Upper lobe of right lung (tissue), 1 donor: ENCODE measurements at regions not wholly inside any gene's neighbourhood (a gene's known extent, or its start where the extent isn't known, plus 50 kb on each side); places are given as distances from the start of the nearest gene placed in this dataset.
"Not testable (repeated sequence)": the region's sequence is repeated elsewhere in the genome, so short reads cannot be mapped to it uniquely, and the experiment has no call there.

ENCODE experiments used
- ATAC-seq: fragments of 200-7000 bp; cut with Tn5 transposase; one replicate; pipeline ENCODE4 v1.9.1; 2020; ENCODE audit warnings: mild to moderate bottlenecking, moderate library complexity
- DNase-seq: peaks from one replicate; pipeline ENCODE4 v3.0.0-alpha.2; 2020
- H3K27ac ChIP-seq: fragments of 200-600 bp; one replicate; pipeline ENCODE4 v1.8.0; 2022
- H3K27me3 ChIP-seq: fragments of 200-600 bp; one replicate; pipeline ENCODE4 v1.8.0; 2022; ENCODE audit warnings: mild to moderate bottlenecking
- H3K36me3 ChIP-seq: fragments of 200-600 bp; one replicate; pipeline ENCODE4 v1.8.0; 2022
- H3K4me1 ChIP-seq: fragments of 200-600 bp; one replicate; pipeline ENCODE4 v1.8.0; 2022
- H3K4me3 ChIP-seq: fragments of 200-600 bp; one replicate; pipeline ENCODE4 v1.8.0; 2022; ENCODE audit warnings: mild to moderate bottlenecking
- H3K9me3 ChIP-seq: fragments of 200-600 bp; one replicate; pipeline ENCODE4 v1.8.0; 2022
- CTCF ChIP-seq: fragments of 200-600 bp; IDR thresholded peaks from one replicate; pipeline ENCODE4 v1.8.0; 2022; ENCODE audit warnings: antibody characterized with exemption
- intact Hi-C: fragments of 100-400 bp; cut with DNase I; formaldehyde crosslinking; loops from one replicate; pipeline ENCODE4 v1.11.0; 2022
- donor health status: DM: no; HTN: yes; CAD: no; lungs with severe emphysema.

- intact Hi-C loops, result no loop called here
- Histone ChIP-seq H3K9me3 (no peaks in the 10 kb centered on the region), H3K27ac (no peak overlapping the region), H3K4me1 (no peaks in the 10 kb centered on the region), H3K36me3 (no peaks in the 10 kb centered on the region), H3K27me3 (no peaks in the 10 kb centered on the region), H3K4me3 (no peak overlapping the region)
- DNase-seq, result no peak
- TF ChIP-seq CTCF, result no peak
- ATAC-seq, result no peak
These were observed 424.2 kb downstream of the KLHL4 start for GRCh38 chrX:87941841-87942240.

GRCh38 chrX:87961471-87961870, 443.9 kb downstream of the KLHL4 start:
- Histone ChIP-seq H3K27me3 (no peaks in the 10 kb centered on the region), H3K9me3 (no peaks in the 10 kb centered on the region), H3K4me1 (no peaks in the 10 kb centered on the region), H3K4me3 (no peak overlapping the region), H3K36me3 (no peaks in the 10 kb centered on the region), H3K27ac (no peak overlapping the region)
- TF ChIP-seq CTCF, result no peak
- DNase-seq, result no peak
- intact Hi-C loops, result no loop called here
- no peak for ATAC-seq

- Histone ChIP-seq H3K27me3 (no peaks in the 10 kb centered on the region), H3K4me1 (no peaks in the 10 kb centered on the region), H3K36me3 (no peaks in the 10 kb centered on the region), H3K27ac (no peak overlapping the region), H3K4me3 (no peak overlapping the region), H3K9me3 (no peaks in the 10 kb centered on the region)
- ATAC-seq, result no peak
- no peak for TF ChIP-seq CTCF
- intact Hi-C loops, result no loop called here
- no peak for DNase-seq
These were observed 450.5 kb downstream of the KLHL4 start for GRCh38 chrX:87968118-87968517.

GRCh38 chrX:87972121-87972520, 454.5 kb downstream of the KLHL4 start:
- H3K4me1 ChIP-seq, ATAC-seq, DNase-seq, intact Hi-C loops, H3K27ac ChIP-seq, H3K36me3 ChIP-seq, H3K4me3 ChIP-seq, H3K27me3 ChIP-seq, H3K9me3 ChIP-seq: not testable (repeated sequence)

GRCh38 chrX:87975365-87975764, 457.8 kb downstream of the KLHL4 start:
- no peaks in the 10 kb centered on the region for H3K36me3 ChIP-seq

GRCh38 chrX:88007873-88008272, 490.3 kb downstream of the KLHL4 start:
- H3K36me3 ChIP-seq, H3K4me1 ChIP-seq, H3K4me3 ChIP-seq, intact Hi-C loops, H3K27ac ChIP-seq, H3K27me3 ChIP-seq, ATAC-seq, H3K9me3 ChIP-seq, DNase-seq: not testable (repeated sequence)

More at GRCh38 chrX:87975365-87975764, 457.8 kb downstream of the KLHL4 start:
- no peaks in the 10 kb centered on the region for H3K4me1 ChIP-seq
- DNase-seq (no peak), ATAC-seq (no peak)
- no peak for TF ChIP-seq CTCF
- H3K27ac ChIP-seq, result no peak overlapping the region
- intact Hi-C loops, result no loop called here
- H3K27me3 ChIP-seq, result no peaks in the 10 kb centered on the region
- H3K4me3 ChIP-seq, result no peak overlapping the region
- H3K9me3 ChIP-seq, result no peaks in the 10 kb centered on the region

GRCh38 chrX:88024022-88024421, 506.4 kb downstream of the KLHL4 start:
- Histone ChIP-seq H3K9me3 (no peaks in the 10 kb centered on the region), H3K27ac (no peak overlapping the region), H3K4me1 (no peaks in the 10 kb centered on the region), H3K4me3 (no peak overlapping the region), H3K36me3 (no peaks in the 10 kb centered on the region), H3K27me3 (no peaks in the 10 kb centered on the region)
- intact Hi-C loops, result no loop called here
- no peak for DNase-seq
- no peak for ATAC-seq
- no peak for TF ChIP-seq CTCF
